K562 (cell line): ENCODE measurements at regions not wholly inside any gene's neighbourhood (a gene's known extent, or its start where the extent isn't known, plus 50 kb on each side); places are given as distances from the start of the nearest gene placed in this dataset.

ENCODE experiments used
- EP300 ChIP-seq: IDR thresholded peaks from 2 replicates; pipeline ENCODE4 v1.6.1; 2012; ENCODE audit warnings: low read length, improper control_type of control experiment
- MXI1 ChIP-seq: IDR thresholded peaks from 2 replicates; pipeline ENCODE4 v1.6.1; 2011; ENCODE audit warnings: low read depth, mild to moderate bottlenecking, improper control_type of control experiment, low read length
- NRF1 ChIP-seq, 2 experiments: fragments of 450-650 bp; IDR thresholded peaks in 1 of 2; conservative IDR thresholded peaks in 1 of 2; 2 replicates each; pipeline ENCODE4 v1.6.1; 2014; ENCODE audit warnings: mild to moderate bottlenecking in 2 of 2
- SMARCA4 ChIP-seq: fragments of 450-650 bp; IDR thresholded peaks from 2 replicates; pipeline ENCODE4 v1.6.1; 2016
- SNRNP70 ChIP-seq: fragments of 200-400 bp; formaldehyde crosslinking; optimal IDR thresholded peaks from 2 replicates; pipeline ENCODE3; 2017; ENCODE audit warnings: low read depth, low read length
- SRF ChIP-seq, 2 experiments: fragments of 250-450, 450-650 bp in 1 of 2; sonication (Bioruptor Pico) in 1 of 2; sonication (generic) in 1 of 2; formaldehyde crosslinking; IDR thresholded peaks; 2 replicates each; pipeline versions ENCODE4 v1.5.0 to v1.5.1; 2020 to 2022; ENCODE audit warnings: mild to moderate bottlenecking in 1 of 2, missing genetic modification reagents in 1 of 2
- TSC22D4 ChIP-seq: fragments of 450-650 bp; IDR thresholded peaks from 2 replicates; pipeline ENCODE4 v1.6.1; 2016; ENCODE audit warnings: missing genetic modification characterization, missing biosample characterization, control low read depth
- YBX1 ChIP-seq: fragments of 450-650 bp; IDR thresholded peaks from 2 replicates; pipeline ENCODE4 v1.7.1; 2016; ENCODE audit warnings: mild to moderate bottlenecking
- ZBTB43 ChIP-seq: sonication (generic); formaldehyde crosslinking; IDR thresholded peaks from 2 replicates; pipeline ENCODE4 v1.8.0; 2023; ENCODE audit warnings: mild to moderate bottlenecking, missing genetic modification reagents
- ZSCAN29 ChIP-seq: fragments of 450-650 bp; IDR thresholded peaks from 2 replicates; pipeline ENCODE4 v1.6.1; 2017
- TF ChIP-seq, protein P1 (sequence below): sonication (generic); formaldehyde crosslinking; IDR thresholded peaks from 2 replicates; pipeline ENCODE4 v1.8.1; 2023; ENCODE audit warnings: mild to moderate bottlenecking, missing genetic modification reagents, moderate library complexity

DNA sequence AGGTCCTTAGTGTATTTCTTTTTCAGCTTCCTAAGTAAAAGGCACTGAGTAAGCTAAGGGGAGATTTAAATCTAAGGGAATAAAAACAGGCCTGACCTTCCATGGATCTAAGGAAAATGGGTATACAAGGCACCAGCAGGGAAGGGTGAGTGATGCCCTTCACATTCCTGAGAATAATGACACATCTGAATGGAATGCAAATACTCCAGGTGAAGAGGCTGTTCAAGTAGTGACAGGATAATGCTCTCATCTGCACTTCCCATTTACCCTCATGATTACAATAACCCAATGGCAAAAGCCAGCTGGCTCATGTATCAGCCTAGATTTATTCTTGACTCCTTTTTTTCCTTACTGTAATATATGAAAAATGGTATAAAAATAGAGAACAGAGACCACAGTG lies 216.2 kb upstream of the ACTBL2 start:
- TF ChIP-seq TSC22D4 (tag) = no peak
- no peak for TF ChIP-seq ZSCAN29
- no peak for TF ChIP-seq EP300
- TF ChIP-seq NRF1 (conservative IDR thresholded peaks at IDR 0.05 in 1 of 2, IDR thresholded peaks at IDR 0.05 in 1 of 2) = no peak
- TF ChIP-seq MXI1 = no peak
- no peak for TF ChIP-seq YBX1
- TF ChIP-seq SMARCA4 = no peak
- no peak for TF ChIP-seq SNRNP70
- no peak for TF ChIP-seq ZBTB43 (CRISPR knock-in tag)
- TF ChIP-seq, protein P1, sequence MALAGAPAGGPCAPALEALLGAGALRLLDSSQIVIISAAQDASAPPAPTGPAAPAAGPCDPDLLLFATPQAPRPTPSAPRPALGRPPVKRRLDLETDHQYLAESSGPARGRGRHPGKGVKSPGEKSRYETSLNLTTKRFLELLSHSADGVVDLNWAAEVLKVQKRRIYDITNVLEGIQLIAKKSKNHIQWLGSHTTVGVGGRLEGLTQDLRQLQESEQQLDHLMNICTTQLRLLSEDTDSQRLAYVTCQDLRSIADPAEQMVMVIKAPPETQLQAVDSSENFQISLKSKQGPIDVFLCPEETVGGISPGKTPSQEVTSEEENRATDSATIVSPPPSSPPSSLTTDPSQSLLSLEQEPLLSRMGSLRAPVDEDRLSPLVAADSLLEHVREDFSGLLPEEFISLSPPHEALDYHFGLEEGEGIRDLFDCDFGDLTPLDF (CRISPR knock-in tag) = no peak
- no peak for TF ChIP-seq SRF (CRISPR knock-in tag; IDR thresholded peaks at IDR 0.05)
